Activated T-cell treated with anti-CD3 and anti-CD28 coated beads, Interleukin-2, amount 50 U/mL, for 4 hours (primary cell): ENCODE measurements at regions not wholly inside any gene's neighbourhood (a gene's known extent, or its start where the extent isn't known, plus 50 kb on each side); places are given as distances from the start of the nearest gene placed in this dataset.

ENCODE experiments used
- ATAC-seq, 2 donors: fragments of 200-7000 bp; cut with Tn5 transposase; one replicate each; pipeline ENCODE4 v1.10.0; 2021
- DNase-seq: peaks from one replicate; pipeline ENCODE4 v3.0.0-alpha.2; 2020
- H3K27me3 Mint-ChIP-seq: one replicate; pipeline ENCODE4 v1.8.0; 2021; ENCODE audit warnings: low read depth, mixed read lengths
- H3K36me3 Mint-ChIP-seq: one replicate; pipeline ENCODE4 v1.8.0; 2022; ENCODE audit warnings: mixed read lengths; ENCODE audit not compliant: insufficient read depth
- H3K4me1 Mint-ChIP-seq: one replicate; pipeline ENCODE4 v1.8.0; 2021; ENCODE audit warnings: low read depth, mixed read lengths
- H3K4me3 Mint-ChIP-seq: one replicate; pipeline ENCODE4 v1.8.0; 2021; ENCODE audit warnings: mild to moderate bottlenecking, moderate library complexity, mixed read lengths
- H3K9me3 Mint-ChIP-seq: one replicate; pipeline ENCODE4 v1.8.0; 2021; ENCODE audit warnings: mixed read lengths

GRCh38 chr14:76638841-76639240 is 122.4 kb upstream of the VASH1 start:
- ATAC-seq, result no peak
- no peaks in the 10 kb centered on the region for H3K4me1 Mint-ChIP-seq
- H3K27me3 Mint-ChIP-seq, result peaks cover 24% of the 10 kb centered on the region

GRCh38 chr14:76639606-76640229 is 121.5 kb upstream of the VASH1 start:
- H3K9me3 Mint-ChIP-seq, result peaks cover 5% of the 10 kb centered on the region
- no peak for DNase-seq
- H3K27me3 Mint-ChIP-seq, result peaks cover 25% of the 10 kb centered on the region
- H3K4me3 Mint-ChIP-seq, result no peak overlapping the region
- H3K4me1 Mint-ChIP-seq, result no peaks in the 10 kb centered on the region
- H3K36me3 Mint-ChIP-seq, result no peaks in the 10 kb centered on the region
- ATAC-seq, result no peak

More at GRCh38 chr14:76638841-76639240, 122.4 kb upstream of the VASH1 start:
- no peaks in the 10 kb centered on the region for H3K36me3 Mint-ChIP-seq
- no peak overlapping the region for H3K4me3 Mint-ChIP-seq
- H3K9me3 Mint-ChIP-seq, result peaks cover 5% of the 10 kb centered on the region
- no peak for DNase-seq

GRCh38 chr14:76640923-76641395 is 120.3 kb upstream of the VASH1 start:
- Mint-ChIP-seq H3K27me3 (peaks cover 21% of the 10 kb centered on the region), H3K4me3 (no peak overlapping the region), H3K9me3 (peaks cover 5% of the 10 kb centered on the region), H3K4me1 (no peaks in the 10 kb centered on the region), H3K36me3 (no peaks in the 10 kb centered on the region)
- no peak for ATAC-seq
- no peak for DNase-seq

GRCh38 chr14:76641541-76641940 is 119.7 kb upstream of the VASH1 start:
- DNase-seq (no peak), ATAC-seq (no peak)
- Mint-ChIP-seq H3K36me3 (no peaks in the 10 kb centered on the region), H3K27me3 (peaks cover 21% of the 10 kb centered on the region), H3K4me3 (no peak overlapping the region), H3K9me3 (peaks cover 4% of the 10 kb centered on the region), H3K4me1 (no peaks in the 10 kb centered on the region)

- Mint-ChIP-seq H3K4me3 (no peak overlapping the region), H3K9me3 (no peaks in the 10 kb centered on the region), H3K4me1 (no peaks in the 10 kb centered on the region), H3K27me3 (peaks cover 15% of the 10 kb centered on the region), H3K36me3 (no peaks in the 10 kb centered on the region)
- DNase-seq (no peak), ATAC-seq (no peak)
Observed at GRCh38 chr14:76643887-76644286, 117.4 kb upstream of the VASH1 start.

- DNase-seq, result no peak
- Mint-ChIP-seq H3K9me3 (no peaks in the 10 kb centered on the region), H3K4me1 (no peaks in the 10 kb centered on the region), H3K4me3 (no peak overlapping the region), H3K27me3 (peaks cover 15% of the 10 kb centered on the region), H3K36me3 (no peaks in the 10 kb centered on the region)
- no peak for ATAC-seq
Observed at GRCh38 chr14:76644855-76645518, 116.3 kb upstream of the VASH1 start.

GRCh38 chr14:76647697-76648298 is 113.5 kb upstream of the VASH1 start:
- Mint-ChIP-seq H3K4me1 (no peaks in the 10 kb centered on the region), H3K9me3 (no peaks in the 10 kb centered on the region), H3K27me3 (peaks cover 9% of the 10 kb centered on the region), H3K36me3 (no peaks in the 10 kb centered on the region), H3K4me3 (no peak overlapping the region)
- DNase-seq, result no peak
- no peak for ATAC-seq

- Mint-ChIP-seq H3K27me3 (peaks cover 7% of the 10 kb centered on the region), H3K9me3 (no peaks in the 10 kb centered on the region), H3K36me3 (no peaks in the 10 kb centered on the region), H3K4me3 (no peak overlapping the region), H3K4me1 (no peaks in the 10 kb centered on the region)
- ATAC-seq (no peak), DNase-seq (no peak)
Observed at GRCh38 chr14:76651410-76652055, 109.7 kb upstream of the VASH1 start.

GRCh38 chr14:76653875-76654572 is 107.2 kb upstream of the VASH1 start:
- Mint-ChIP-seq H3K36me3 (no peaks in the 10 kb centered on the region), H3K9me3 (peaks cover 3% of the 10 kb centered on the region), H3K4me3 (no peak overlapping the region), H3K4me1 (no peaks in the 10 kb centered on the region), H3K27me3 (peaks cover 7% of the 10 kb centered on the region)
- DNase-seq (no peak), ATAC-seq (no peak)

- ATAC-seq, result no peak
- Mint-ChIP-seq H3K4me1 (no peaks in the 10 kb centered on the region), H3K9me3 (peaks cover 5% of the 10 kb centered on the region), H3K27me3 (peaks cover 10% of the 10 kb centered on the region), H3K4me3 (no peak overlapping the region), H3K36me3 (no peaks in the 10 kb centered on the region)
- DNase-seq, result no peak
Observed at GRCh38 chr14:76654573-76655108, 106.6 kb upstream of the VASH1 start.

GRCh38 chr14:76655331-76655730 is 105.9 kb upstream of the VASH1 start:
- Mint-ChIP-seq H3K4me1 (no peaks in the 10 kb centered on the region), H3K36me3 (no peaks in the 10 kb centered on the region), H3K27me3 (peaks cover 13% of the 10 kb centered on the region), H3K4me3 (no peak overlapping the region), H3K9me3 (peaks cover 5% of the 10 kb centered on the region)
- no peak for DNase-seq
- ATAC-seq, result no peak

GRCh38 chr14:76656592-76656991 is 104.7 kb upstream of the VASH1 start:
- no peak for DNase-seq
- no peak for ATAC-seq
- peaks cover 5% of the 10 kb centered on the region for H3K9me3 Mint-ChIP-seq
- H3K4me3 Mint-ChIP-seq, result no peak overlapping the region
- H3K4me1 Mint-ChIP-seq, result no peaks in the 10 kb centered on the region
- H3K27me3 Mint-ChIP-seq, result peaks cover 21% of the 10 kb centered on the region
- H3K36me3 Mint-ChIP-seq, result no peaks in the 10 kb centered on the region

- H3K4me1 Mint-ChIP-seq, result no peaks in the 10 kb centered on the region
- H3K27me3 Mint-ChIP-seq, result peaks cover 21% of the 10 kb centered on the region
- no peak overlapping the region for H3K4me3 Mint-ChIP-seq
- ATAC-seq, result no peak
- peaks cover 5% of the 10 kb centered on the region for H3K9me3 Mint-ChIP-seq
- H3K36me3 Mint-ChIP-seq, result no peaks in the 10 kb centered on the region
- DNase-seq, result no peak
Observed at GRCh38 chr14:76657404-76657803, 103.9 kb upstream of the VASH1 start.

- ATAC-seq (no peak), DNase-seq (no peak)
- Mint-ChIP-seq H3K27me3 (peaks cover 24% of the 10 kb centered on the region), H3K4me1 (no peaks in the 10 kb centered on the region), H3K36me3 (no peaks in the 10 kb centered on the region), H3K9me3 (peaks cover 5% of the 10 kb centered on the region), H3K4me3 (no peak overlapping the region)
Observed at GRCh38 chr14:76657846-76658245, 103.4 kb upstream of the VASH1 start.
